Spleen (tissue), 7 donors: ENCODE measurements at regions not wholly inside any gene's neighbourhood (a gene's known extent, or its start where the extent isn't known, plus 50 kb on each side); places are given as distances from the start of the nearest gene placed in this dataset.

ENCODE experiments used
- CTCF ChIP-seq, 11 experiments: fragments of 200-600 bp in 7 of 11; fragments of 450-650 bp in 4 of 11; sonication (generic) in 4 of 11; IDR thresholded peaks in 8 of 11; conservative IDR thresholded peaks in 3 of 11; 1 replicate in 7 of 11; 2 replicates in 4 of 11; pipeline versions ENCODE4 v1.4.0 to v1.8.0; 2016 to 2021; ENCODE audit warnings: antibody characterized with exemption in 11 of 11, inconsistent platforms in 4 of 11, mild to moderate bottlenecking in 1 of 11
- POLR2A ChIP-seq, 3 donors: fragments of 450-650 bp; IDR thresholded peaks; one replicate each; pipeline ENCODE4 v1.5.1; 2017; ENCODE audit warnings: antibody characterized with exemption in 3 of 3, mild to moderate bottlenecking in 1 of 3
- donor health status: DM: no; HTN: no; CAD: no; lungs with moderate emphysema.
- donor health status: DM: no; HTN: no; CAD: no.
- donor health status: DM: no; HTN: no; CAD: no.

- TF ChIP-seq CTCF (IDR thresholded peaks at IDR 0.05 in 8 of 11, conservative IDR thresholded peaks at IDR 0.05 in 3 of 11) (no peak), POLR2A (IDR thresholded peaks at IDR 0.05) (no peak)
Measured at GRCh38 chr2:12070581-12070980, 324.1 kb downstream of the LPIN1 start.
